OCI-M1 (cell line): ENCODE measurements at regions not wholly inside any gene's neighbourhood (a gene's known extent, or its start where the extent isn't known, plus 50 kb on each side); places are given as distances from the start of the nearest gene placed in this dataset.
A peak's percentile ranks its signal among the peaks of the same experiment; 100 is the strongest.
"Not testable (repeated sequence)": the region's sequence is repeated elsewhere in the genome, so short reads cannot be mapped to it uniquely, and the experiment has no call there.

Experiments used
- DNase-seq: peaks from one replicate; lab custom pipeline; 2025; lab: John Stamatoyannopoulos, UW

DNA sequence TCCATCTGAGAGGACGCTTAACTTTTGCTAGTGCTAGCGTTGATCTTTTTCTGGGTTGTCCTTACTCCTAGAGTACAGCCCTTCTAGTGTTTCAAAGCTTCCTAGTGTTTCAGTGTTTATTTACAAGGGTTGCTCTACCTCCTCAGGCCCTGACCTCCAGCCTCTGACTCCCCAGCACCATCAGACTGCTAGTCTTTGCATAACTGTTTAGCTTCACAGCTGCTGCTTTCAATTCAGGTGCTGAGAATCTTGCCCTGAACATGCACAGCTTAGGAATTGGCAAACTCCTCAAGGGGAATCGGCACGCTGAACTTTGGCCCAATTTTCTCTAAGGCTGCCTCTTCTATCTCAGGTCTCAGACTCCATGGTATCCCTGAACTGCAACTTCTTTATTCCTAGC lies 52.9 kb downstream of the OR52B4 start:
- not testable (repeated sequence) for DNase-seq

GRCh38 chr11:4277225-4277624 lies 91.0 kb downstream of the OR52B4 start:
- not testable (repeated sequence) for DNase-seq

DNA sequence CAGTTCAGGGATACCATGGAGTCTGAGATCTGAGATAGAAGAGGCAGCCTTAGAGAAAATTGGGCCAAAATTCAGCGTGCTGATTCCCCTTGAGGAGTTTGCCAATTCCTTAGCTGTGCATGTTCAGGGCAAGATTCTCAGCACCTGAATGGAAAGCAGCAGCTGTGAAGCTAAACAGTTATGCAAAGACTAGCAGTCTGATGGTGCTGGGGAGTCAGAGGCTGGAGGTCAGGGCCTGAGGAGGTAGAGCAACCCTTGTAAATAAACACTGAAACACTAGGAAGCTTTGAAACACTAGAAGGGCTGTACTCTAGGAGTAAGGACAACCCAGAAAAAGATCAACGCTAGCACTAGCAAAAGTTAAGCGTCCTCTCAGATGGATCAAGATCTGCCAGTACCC lies 117.1 kb downstream of the OR52B4 start:
- DNase-seq = not testable (repeated sequence)

DNA sequence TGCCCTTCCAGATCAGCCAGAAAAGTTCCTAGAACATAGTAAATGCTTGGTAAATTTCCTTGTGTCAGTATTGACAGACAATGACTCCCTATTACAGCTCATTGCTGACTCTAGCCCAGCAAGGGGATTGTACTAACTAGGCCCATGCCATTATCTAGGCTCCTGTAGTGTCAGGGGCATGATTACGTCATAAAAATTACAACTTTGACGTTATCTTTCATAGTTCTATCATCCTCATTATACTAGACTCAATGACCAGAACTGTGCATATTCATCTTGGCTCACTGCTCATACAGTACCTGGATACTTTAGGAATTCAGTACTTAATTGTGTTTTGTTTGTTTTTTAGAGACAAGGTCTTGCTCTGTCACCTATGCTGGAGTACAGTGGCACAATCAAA lies 118.7 kb downstream of the OR52B4 start:
- DNase-seq = not testable (repeated sequence)

DNA sequence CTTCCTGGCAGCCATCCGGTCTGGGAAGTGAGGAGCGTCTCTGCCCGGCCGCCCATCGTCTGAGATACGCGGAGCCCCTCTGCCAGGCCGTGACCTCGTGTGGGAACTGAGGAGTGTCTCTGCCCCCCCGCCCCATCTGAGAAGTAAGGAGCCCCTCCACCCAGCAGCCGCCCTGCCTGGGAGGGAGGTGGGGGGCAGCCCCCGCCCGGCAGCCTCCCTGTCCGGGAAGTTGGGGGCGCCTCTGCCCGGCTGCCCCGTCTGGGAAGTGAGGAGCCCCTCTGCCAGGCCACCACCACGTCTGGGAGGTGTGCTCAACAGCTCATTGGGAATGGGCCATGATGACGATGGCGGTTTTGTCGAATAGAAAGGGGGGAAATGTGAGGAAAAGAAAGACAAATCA lies 130.4 kb downstream of the OR52B4 start:
- DNase-seq = not testable (repeated sequence)

GRCh38 chr11:4218857-4219256 lies 124.3 kb downstream of the RRM1 start:
- not testable (repeated sequence) for DNase-seq

- no peak for DNase-seq
Measured at GRCh38 chr11:4213746-4214145, 119.1 kb downstream of the RRM1 start.

- DNase-seq = no peak
Measured at GRCh38 chr11:4211991-4212390, 117.4 kb downstream of the RRM1 start.

DNA sequence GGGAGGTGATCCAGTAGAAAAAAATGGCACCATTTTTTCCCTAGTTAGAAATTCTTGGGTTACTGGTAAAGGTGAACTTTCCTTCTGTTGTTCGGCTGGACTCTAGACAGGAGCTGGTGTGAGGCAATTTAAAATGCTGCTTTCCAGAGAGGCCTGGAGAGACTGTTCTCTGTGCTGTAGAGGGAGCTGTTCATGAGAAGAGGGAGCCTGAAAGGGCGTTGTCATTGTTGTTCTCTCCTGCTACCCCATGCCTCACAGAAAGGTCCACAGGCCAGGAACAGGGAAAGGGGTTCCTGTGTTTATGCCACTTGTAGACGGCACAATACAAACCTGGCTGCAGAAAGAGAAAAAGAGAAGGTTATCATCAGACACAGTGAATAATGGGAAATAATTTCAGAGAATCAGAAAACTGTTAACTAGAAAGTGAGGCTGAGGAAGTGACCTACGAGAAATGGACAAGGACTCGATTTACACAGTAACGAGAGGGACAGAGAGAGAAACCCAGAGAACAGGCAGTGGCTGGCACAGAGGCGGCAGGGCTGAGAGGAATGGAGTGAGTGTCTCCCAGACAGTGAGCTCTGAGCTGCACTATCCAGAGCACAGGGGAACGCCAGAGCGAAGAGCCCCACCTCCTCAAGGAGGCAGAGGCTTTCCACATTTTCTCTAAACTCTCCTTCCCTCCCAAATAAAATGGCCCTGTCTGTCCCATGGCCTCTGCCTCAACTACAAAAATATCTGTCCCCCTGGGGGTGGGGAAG lies 109.2 kb downstream of the RRM1 start:
- peak; percentile 34 for DNase-seq

DNA sequence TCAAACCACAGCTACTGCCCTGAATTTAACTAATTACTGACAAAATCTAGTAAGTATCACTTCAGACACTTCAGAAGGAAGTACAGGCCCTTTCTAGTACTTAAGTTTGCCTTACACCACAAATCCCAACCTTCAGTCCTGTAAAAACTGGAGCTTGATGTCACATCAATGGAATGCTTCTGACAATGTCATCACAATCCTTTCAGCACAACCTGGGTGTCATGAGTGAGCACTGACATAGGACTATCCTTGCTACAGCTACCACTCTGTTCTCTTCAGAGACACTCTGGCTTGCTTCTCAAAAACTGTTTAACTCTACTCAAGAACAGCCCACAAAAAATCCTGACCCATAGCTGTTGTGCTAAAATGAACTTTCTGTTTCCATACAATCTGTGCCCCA lies 108.2 kb downstream of the RRM1 start:
- DNase-seq = no peak

- DNase-seq = no peak
Measured at GRCh38 chr11:4197112-4197511, 102.5 kb downstream of the RRM1 start.

DNA sequence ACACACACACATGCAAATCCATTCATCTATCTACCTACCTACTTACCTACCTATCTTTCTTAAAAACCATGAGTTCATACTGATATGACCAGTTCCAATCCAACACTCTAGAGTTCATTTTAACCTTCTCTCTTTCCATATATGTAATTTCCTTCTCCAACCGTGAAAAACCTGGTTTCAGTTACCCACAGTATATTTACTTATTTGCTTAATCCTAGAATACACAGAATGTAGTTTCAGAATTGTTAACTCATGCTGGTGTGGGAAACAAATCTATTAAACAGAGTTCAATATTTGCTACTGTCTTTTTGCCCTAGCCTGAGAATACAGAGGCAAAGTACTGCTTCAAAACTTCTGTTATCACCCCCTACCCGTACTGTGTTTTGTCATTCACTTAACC lies 101.3 kb downstream of the RRM1 start:
- DNase-seq = no peak

- DNase-seq = peak; percentile 91
Measured at GRCh38 chr11:4194889-4195288, 100.3 kb downstream of the RRM1 start.

- no peak for DNase-seq
Measured at GRCh38 chr11:4191031-4191571, 96.5 kb downstream of the RRM1 start.

- DNase-seq = no peak
Measured at GRCh38 chr11:4190519-4190918, 95.9 kb downstream of the RRM1 start.

DNA sequence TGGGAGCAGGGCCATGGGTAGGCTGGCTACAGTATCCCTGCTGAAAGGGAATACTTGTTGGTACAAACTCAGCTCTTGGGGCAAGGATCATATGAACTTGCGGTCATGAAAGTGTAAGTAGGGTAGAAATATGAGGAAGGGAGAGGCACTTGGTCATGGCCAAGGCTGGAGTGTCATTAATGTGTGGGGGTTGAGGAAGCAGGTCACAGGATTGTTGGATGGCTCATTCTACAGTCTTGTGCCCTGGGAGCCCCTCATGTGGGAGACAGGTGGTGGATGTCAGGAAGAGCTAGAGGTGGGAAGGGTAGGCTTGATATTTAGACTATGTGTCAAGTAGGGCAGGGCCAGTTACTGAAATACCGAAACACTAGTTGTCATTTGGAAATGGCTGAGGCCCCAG lies 95.5 kb downstream of the RRM1 start:
- DNase-seq = no peak
